ENCODE measurements at regions not wholly inside any gene's neighbourhood (a gene's known extent, or its start where the extent isn't known, plus 50 kb on each side); places are given as distances from the start of the nearest gene placed in this dataset.
A peak's percentile ranks its signal among the peaks of the same experiment; 100 is the strongest.
"Not testable (repeated sequence)": the region's sequence is repeated elsewhere in the genome, so short reads cannot be mapped to it uniquely, and the experiment has no call there.

GRCh38 chrX:15116900-15117299 lies 153.0 kb downstream of the ASB9 start:
- no peak for DNase-seq

GRCh38 chrX:15114743-15115566 lies 154.9 kb downstream of the ASB9 start:
- DNase-seq: no peak

GRCh38 chrX:15107367-15107988 lies 162.4 kb downstream of the ASB9 start:
- DNase-seq: no peak

- DNase-seq: no peak
Observed at GRCh38 chrX:15098505-15098904, 171.4 kb downstream of the ASB9 start.

GRCh38 chrX:15087747-15088146 lies 182.1 kb downstream of the ASB9 start:
- DNase-seq: no peak

- DNase-seq: no peak
Observed at GRCh38 chrX:15073313-15073712, 196.6 kb downstream of the ASB9 start.

GRCh38 chrX:15072880-15073279 lies 197.0 kb downstream of the ASB9 start:
- DNase-seq: no peak

- no peak for DNase-seq
Observed at GRCh38 chrX:15072259-15072658, 197.6 kb downstream of the ASB9 start.

- no peak for DNase-seq
Observed at GRCh38 chrX:15059474-15059873, 186.3 kb downstream of the MOSPD2 start.

- no peak for DNase-seq
Observed at GRCh38 chrX:15056044-15056443, 182.8 kb downstream of the MOSPD2 start.

GRCh38 chrX:15055146-15055930 lies 182.1 kb downstream of the MOSPD2 start:
- no peak for DNase-seq

- no peak for DNase-seq
Observed at GRCh38 chrX:15050395-15050794, 177.2 kb downstream of the MOSPD2 start.

- no peak for DNase-seq
Observed at GRCh38 chrX:15043538-15043937, 170.3 kb downstream of the MOSPD2 start.

- no peak for DNase-seq
Observed at GRCh38 chrX:15033917-15034316, 160.7 kb downstream of the MOSPD2 start.

- DNase-seq: no peak
Observed at GRCh38 chrX:15017491-15017890, 144.3 kb downstream of the MOSPD2 start.

- DNase-seq: no peak
Observed at GRCh38 chrX:15016051-15016450, 142.8 kb downstream of the MOSPD2 start.

GRCh38 chrX:15014281-15014680 lies 141.1 kb downstream of the MOSPD2 start:
- DNase-seq: no peak

- no peak for DNase-seq
Observed at GRCh38 chrX:15013461-15013860, 140.2 kb downstream of the MOSPD2 start.

- DNase-seq: peak in 8 of 51 donors; percentile 0 to 1 (median 0)
Observed at GRCh38 chrX:14997271-14997670, 124.0 kb downstream of the MOSPD2 start.

GRCh38 chrX:14984425-14984824 lies 111.2 kb downstream of the MOSPD2 start:
- not testable (repeated sequence) for DNase-seq
